GM23338 (cell line): ENCODE measurements at regions not wholly inside any gene's neighbourhood (a gene's known extent, or its start where the extent isn't known, plus 50 kb on each side); places are given as distances from the start of the nearest gene placed in this dataset.

Experiments used
- ATAC-seq: fragments of 200-7000 bp; cut with Tn5 transposase; 3 replicates; pipeline ENCODE4 v1.9.1; 2020
- DNase-seq: peaks from one replicate; pipeline ENCODE4 v3.0.0-alpha.2; 2015; ENCODE audit warnings: low spot score
- H2AFZ ChIP-seq: fragments of 200-600 bp; sonication (generic); 2 replicates; pipeline ENCODE4 v1.8.0; 2016; ENCODE audit warnings: antibody characterized with exemption, mild to moderate bottlenecking, moderate library complexity
- H3F3A ChIP-seq: fragments of 200-600 bp; sonication (generic); replicated peaks from 2 replicates; pipeline ENCODE4 v1.8.0; 2017; ENCODE audit warnings: antibody characterized with exemption, mixed run types, low read depth
- H3K27ac ChIP-seq: fragments of 200-600 bp; sonication (generic); 2 replicates; pipeline ENCODE4 v1.6.1; 2016; ENCODE audit warnings: low read depth
- H3K27me3 ChIP-seq: fragments of 200-600 bp; sonication (generic); 2 replicates; pipeline ENCODE4 v1.8.0; 2016; ENCODE audit warnings: mild to moderate bottlenecking, mixed run types, moderate library complexity; ENCODE audit not compliant: insufficient read depth
- H3K36me3 ChIP-seq: fragments of 200-600 bp; sonication (generic); 2 replicates; pipeline ENCODE4 v1.8.0; 2016; ENCODE audit warnings: mild to moderate bottlenecking; ENCODE audit not compliant: insufficient read depth
- H3K4me1 ChIP-seq: fragments of 200-600 bp; sonication (generic); 2 replicates; pipeline ENCODE4 v1.8.0; 2016; ENCODE audit warnings: mild to moderate bottlenecking, moderate library complexity; ENCODE audit not compliant: insufficient read depth
- H3K4me2 ChIP-seq: fragments of 200-600 bp; sonication (generic); 2 replicates; pipeline ENCODE4 v1.7.1; 2017; ENCODE audit warnings: mixed run types
- H3K4me3 ChIP-seq: fragments of 200-600 bp; sonication (generic); 2 replicates; pipeline ENCODE4 v1.6.1; 2016; ENCODE audit warnings: mixed run types
- H3K79me2 ChIP-seq: fragments of 200-600 bp; sonication (generic); replicated peaks from 2 replicates; pipeline ENCODE4 v1.8.0; 2017; ENCODE audit warnings: mild to moderate bottlenecking; ENCODE audit not compliant: insufficient read depth
- H3K9me2 ChIP-seq: fragments of 200-600 bp; sonication (generic); 2 replicates; pipeline ENCODE4 v1.8.0; 2017; ENCODE audit not compliant: insufficient read depth
- H4K20me1 ChIP-seq: fragments of 200-600 bp; sonication (generic); replicated peaks from 2 replicates; pipeline ENCODE4 v1.8.0; 2017; ENCODE audit warnings: mild to moderate bottlenecking; ENCODE audit not compliant: insufficient read depth
- H3K27ac Mint-ChIP-seq: 2 replicates; pipeline ENCODE4 v1.8.0; 2020; ENCODE audit warnings: inconsistent platforms, mild to moderate bottlenecking, moderate library complexity, mixed read lengths
- H3K27me3 Mint-ChIP-seq: 3 replicates; pipeline ENCODE4 v1.8.0; 2022; ENCODE audit warnings: low read depth, mild to moderate bottlenecking, moderate library complexity, mixed read lengths, inconsistent platforms; ENCODE audit not compliant: insufficient read depth, poor library complexity
- H3K36me3 Mint-ChIP-seq: 3 replicates; pipeline ENCODE4 v1.8.0; 2021; ENCODE audit warnings: low read depth, mild to moderate bottlenecking, inconsistent platforms, moderate library complexity, mixed read lengths
- H3K4me1 Mint-ChIP-seq: 3 replicates; pipeline ENCODE4 v1.8.0; 2020; ENCODE audit warnings: mild to moderate bottlenecking, inconsistent platforms, mixed read lengths
- H3K4me3 Mint-ChIP-seq: 3 replicates; pipeline ENCODE4 v1.8.0; 2021; ENCODE audit warnings: moderate library complexity, mild to moderate bottlenecking, inconsistent platforms, mixed read lengths
- H3K9me3 Mint-ChIP-seq: 3 replicates; pipeline ENCODE4 v1.8.0; 2020; ENCODE audit warnings: moderate library complexity, mild to moderate bottlenecking, inconsistent platforms, mixed read lengths
- JUNB ChIP-seq: IDR thresholded peaks from one replicate; pipeline ENCODE4 v1.6.1; 2016; ENCODE audit warnings: antibody characterized with exemption; ENCODE audit not compliant: unreplicated experiment
- POLR2AphosphoS5 ChIP-seq: IDR thresholded peaks from 2 replicates; pipeline ENCODE4 v1.6.1; 2016; ENCODE audit warnings: antibody characterized with exemption, low read depth
- STAT1 ChIP-seq: IDR thresholded peaks from one replicate; pipeline ENCODE4 v1.6.1; 2016; ENCODE audit warnings: antibody characterized with exemption; ENCODE audit not compliant: unreplicated experiment
- ZNF114 ChIP-seq: fragments of 250-450 bp; sonication (Bioruptor Pico); IDR thresholded peaks from 2 replicates; pipeline ENCODE4 v1.5.0; 2020; ENCODE audit warnings: mild to moderate bottlenecking, moderate library complexity
- TF ChIP-seq, protein P1 (sequence below): fragments of 250-450 bp; sonication (Bioruptor Pico); IDR thresholded peaks from 2 replicates; pipeline ENCODE4 v1.5.0; 2020; ENCODE audit warnings: mild to moderate bottlenecking, moderate library complexity
- TF ChIP-seq, protein P2 (sequence below), 2 experiments: fragments of 200-600 bp in 1 of 2; sonication (generic) in 1 of 2; conservative IDR thresholded peaks; 2 replicates each; pipeline versions ENCODE4 v1.5.1 to v1.6.1; 2016 to 2017; ENCODE audit warnings: antibody characterized with exemption in 2 of 2, low read depth in 2 of 2, mild to moderate bottlenecking in 2 of 2, moderate library complexity in 1 of 2
- TF ChIP-seq, protein P3 (sequence below): IDR thresholded peaks from one replicate; pipeline ENCODE4 v1.6.1; 2018; ENCODE audit warnings: antibody characterized with exemption; ENCODE audit not compliant: unreplicated experiment

DNA sequence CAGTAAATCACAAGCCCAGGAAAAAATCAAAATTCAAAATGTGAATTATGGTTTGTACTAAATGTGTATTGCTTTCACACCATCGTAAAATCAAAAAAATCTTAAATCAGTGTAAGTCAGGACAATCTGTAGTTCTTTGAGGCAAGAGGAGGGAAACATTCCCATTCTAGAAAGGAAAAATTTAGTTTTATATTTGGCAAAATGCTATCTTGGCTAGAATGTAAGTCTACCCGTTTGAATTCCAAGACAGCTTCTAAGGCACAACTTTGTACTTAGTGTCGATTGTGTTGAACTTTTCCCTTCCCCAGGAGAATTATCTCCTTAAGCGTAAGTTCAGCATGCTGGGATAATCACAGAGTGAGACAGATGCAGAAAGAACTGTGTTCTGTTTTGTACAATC, 638.2 kb upstream of the LRRTM1 start:
- H3K4me1 Mint-ChIP-seq, result no peaks in the 10 kb centered on the region
- no peak overlapping the region for H3K4me3 Mint-ChIP-seq
- H3K36me3 ChIP-seq, result no peaks in the 10 kb centered on the region
- no peak overlapping the region for H2AFZ ChIP-seq
- no peak overlapping the region for H3K27ac Mint-ChIP-seq
- no peaks in the 10 kb centered on the region for H3K9me2 ChIP-seq
- no peaks in the 10 kb centered on the region for H3K79me2 ChIP-seq
- no peaks in the 10 kb centered on the region for H4K20me1 ChIP-seq
- H3K27me3 Mint-ChIP-seq, result peaks cover 2% of the 10 kb centered on the region
- H3K4me1 ChIP-seq, result no peaks in the 10 kb centered on the region
- DNase-seq (no peak), ATAC-seq (no peak)
- H3K9me3 Mint-ChIP-seq, result peaks cover 1% of the 10 kb centered on the region; the same call in 2 of the 3 replicates
- no peaks in the 10 kb centered on the region for H3K36me3 Mint-ChIP-seq
- H3K4me2 ChIP-seq, result no peak overlapping the region
- H3F3A ChIP-seq, result no peaks in the 10 kb centered on the region
- H3K27ac ChIP-seq, result no peak overlapping the region
- TF ChIP-seq ZNF114 (CRISPR knock-in tag), result no peak
- TF ChIP-seq STAT1, result no peak
- TF ChIP-seq, protein P1, sequence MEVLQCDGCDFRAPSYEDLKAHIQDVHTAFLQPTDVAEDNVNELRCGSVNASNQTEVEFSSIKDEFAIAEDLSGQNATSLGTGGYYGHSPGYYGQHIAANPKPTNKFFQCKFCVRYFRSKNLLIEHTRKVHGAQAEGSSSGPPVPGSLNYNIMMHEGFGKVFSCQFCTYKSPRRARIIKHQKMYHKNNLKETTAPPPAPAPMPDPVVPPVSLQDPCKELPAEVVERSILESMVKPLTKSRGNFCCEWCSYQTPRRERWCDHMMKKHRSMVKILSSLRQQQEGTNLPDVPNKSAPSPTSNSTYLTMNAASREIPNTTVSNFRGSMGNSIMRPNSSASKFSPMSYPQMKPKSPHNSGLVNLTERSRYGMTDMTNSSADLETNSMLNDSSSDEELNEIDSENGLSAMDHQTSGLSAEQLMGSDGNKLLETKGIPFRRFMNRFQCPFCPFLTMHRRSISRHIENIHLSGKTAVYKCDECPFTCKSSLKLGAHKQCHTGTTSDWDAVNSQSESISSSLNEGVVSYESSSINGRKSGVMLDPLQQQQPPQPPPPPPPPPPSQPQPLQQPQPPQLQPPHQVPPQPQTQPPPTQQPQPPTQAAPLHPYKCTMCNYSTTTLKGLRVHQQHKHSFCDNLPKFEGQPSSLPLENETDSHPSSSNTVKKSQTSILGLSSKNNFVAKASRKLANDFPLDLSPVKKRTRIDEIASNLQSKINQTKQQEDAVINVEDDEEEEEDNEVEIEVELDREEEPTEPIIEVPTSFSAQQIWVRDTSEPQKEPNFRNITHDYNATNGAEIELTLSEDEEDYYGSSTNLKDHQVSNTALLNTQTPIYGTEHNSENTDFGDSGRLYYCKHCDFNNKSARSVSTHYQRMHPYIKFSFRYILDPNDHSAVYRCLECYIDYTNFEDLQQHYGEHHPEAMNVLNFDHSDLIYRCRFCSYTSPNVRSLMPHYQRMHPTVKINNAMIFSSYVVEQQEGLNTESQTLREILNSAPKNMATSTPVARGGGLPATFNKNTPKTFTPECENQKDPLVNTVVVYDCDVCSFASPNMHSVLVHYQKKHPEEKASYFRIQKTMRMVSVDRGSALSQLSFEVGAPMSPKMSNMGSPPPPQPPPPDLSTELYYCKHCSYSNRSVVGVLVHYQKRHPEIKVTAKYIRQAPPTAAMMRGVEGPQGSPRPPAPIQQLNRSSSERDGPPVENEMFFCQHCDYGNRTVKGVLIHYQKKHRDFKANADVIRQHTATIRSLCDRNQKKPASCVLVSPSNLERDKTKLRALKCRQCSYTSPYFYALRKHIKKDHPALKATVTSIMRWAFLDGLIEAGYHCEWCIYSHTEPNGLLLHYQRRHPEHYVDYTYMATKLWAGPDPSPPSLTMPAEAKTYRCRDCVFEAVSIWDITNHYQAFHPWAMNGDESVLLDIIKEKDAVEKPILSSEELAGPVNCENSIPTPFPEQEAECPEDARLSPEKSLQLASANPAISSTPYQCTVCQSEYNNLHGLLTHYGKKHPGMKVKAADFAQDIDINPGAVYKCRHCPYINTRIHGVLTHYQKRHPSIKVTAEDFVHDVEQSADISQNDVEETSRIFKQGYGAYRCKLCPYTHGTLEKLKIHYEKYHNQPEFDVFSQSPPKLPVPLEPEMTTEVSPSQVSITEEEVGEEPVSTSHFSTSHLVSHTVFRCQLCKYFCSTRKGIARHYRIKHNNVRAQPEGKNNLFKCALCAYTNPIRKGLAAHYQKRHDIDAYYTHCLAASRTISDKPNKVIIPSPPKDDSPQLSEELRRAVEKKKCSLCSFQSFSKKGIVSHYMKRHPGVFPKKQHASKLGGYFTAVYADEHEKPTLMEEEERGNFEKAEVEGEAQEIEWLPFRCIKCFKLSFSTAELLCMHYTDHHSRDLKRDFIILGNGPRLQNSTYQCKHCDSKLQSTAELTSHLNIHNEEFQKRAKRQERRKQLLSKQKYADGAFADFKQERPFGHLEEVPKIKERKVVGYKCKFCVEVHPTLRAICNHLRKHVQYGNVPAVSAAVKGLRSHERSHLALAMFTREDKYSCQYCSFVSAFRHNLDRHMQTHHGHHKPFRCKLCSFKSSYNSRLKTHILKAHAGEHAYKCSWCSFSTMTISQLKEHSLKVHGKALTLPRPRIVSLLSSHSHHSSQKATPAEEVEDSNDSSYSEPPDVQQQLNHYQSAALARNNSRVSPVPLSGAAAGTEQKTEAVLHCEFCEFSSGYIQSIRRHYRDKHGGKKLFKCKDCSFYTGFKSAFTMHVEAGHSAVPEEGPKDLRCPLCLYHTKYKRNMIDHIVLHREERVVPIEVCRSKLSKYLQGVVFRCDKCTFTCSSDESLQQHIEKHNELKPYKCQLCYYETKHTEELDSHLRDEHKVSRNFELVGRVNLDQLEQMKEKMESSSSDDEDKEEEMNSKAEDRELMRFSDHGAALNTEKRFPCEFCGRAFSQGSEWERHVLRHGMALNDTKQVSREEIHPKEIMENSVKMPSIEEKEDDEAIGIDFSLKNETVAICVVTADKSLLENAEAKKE (CRISPR knock-in tag), result no peak
- TF ChIP-seq, protein P2, sequence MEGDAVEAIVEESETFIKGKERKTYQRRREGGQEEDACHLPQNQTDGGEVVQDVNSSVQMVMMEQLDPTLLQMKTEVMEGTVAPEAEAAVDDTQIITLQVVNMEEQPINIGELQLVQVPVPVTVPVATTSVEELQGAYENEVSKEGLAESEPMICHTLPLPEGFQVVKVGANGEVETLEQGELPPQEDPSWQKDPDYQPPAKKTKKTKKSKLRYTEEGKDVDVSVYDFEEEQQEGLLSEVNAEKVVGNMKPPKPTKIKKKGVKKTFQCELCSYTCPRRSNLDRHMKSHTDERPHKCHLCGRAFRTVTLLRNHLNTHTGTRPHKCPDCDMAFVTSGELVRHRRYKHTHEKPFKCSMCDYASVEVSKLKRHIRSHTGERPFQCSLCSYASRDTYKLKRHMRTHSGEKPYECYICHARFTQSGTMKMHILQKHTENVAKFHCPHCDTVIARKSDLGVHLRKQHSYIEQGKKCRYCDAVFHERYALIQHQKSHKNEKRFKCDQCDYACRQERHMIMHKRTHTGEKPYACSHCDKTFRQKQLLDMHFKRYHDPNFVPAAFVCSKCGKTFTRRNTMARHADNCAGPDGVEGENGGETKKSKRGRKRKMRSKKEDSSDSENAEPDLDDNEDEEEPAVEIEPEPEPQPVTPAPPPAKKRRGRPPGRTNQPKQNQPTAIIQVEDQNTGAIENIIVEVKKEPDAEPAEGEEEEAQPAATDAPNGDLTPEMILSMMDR (conservative IDR thresholded peaks at IDR 0.05; ENCODE audit: low read depth in 2 of 2), result no peak
- H3K4me3 ChIP-seq, result no peak overlapping the region
- H3K27me3 ChIP-seq, result no peaks in the 10 kb centered on the region

DNA sequence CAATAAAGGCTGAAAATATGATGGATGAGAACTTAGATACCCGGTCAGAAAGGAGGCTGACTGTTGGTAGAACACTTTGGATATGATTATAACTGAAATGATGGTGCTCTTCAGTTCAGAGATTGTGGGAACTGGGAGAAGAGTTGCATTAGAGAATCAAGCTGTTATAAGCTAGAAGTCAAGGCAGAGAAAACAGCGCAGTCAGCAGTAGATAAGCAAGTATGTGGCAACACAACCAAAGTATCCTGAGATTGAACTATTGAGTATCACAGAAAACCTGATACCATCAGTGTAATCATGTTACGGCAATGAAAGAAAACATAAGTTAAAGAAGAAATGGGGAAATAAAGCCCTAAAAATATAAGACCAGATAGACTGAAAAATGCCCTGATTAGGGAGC, 633.9 kb upstream of the LRRTM1 start:
- no peak overlapping the region for H3K4me3 Mint-ChIP-seq

More for the DNA sequence above, 633.9 kb upstream of the LRRTM1 start:
- Mint-ChIP-seq H3K4me1 (no peaks in the 10 kb centered on the region), H3K36me3 (peaks cover 5% of the 10 kb centered on the region; the same call in 2 of the 3 replicates), H3K27ac (no peak overlapping the region), H3K27me3 (no peaks in the 10 kb centered on the region), H3K9me3 (peaks cover 5% of the 10 kb centered on the region; the same call in 2 of the 3 replicates)
- H3K9me2 ChIP-seq, result no peaks in the 10 kb centered on the region
- H3K36me3 ChIP-seq, result no peaks in the 10 kb centered on the region
- no peak overlapping the region for H3K4me3 ChIP-seq
- H3K4me1 ChIP-seq, result no peaks in the 10 kb centered on the region
- H2AFZ ChIP-seq, result no peak overlapping the region
- ATAC-seq (no peak), DNase-seq (no peak)
- H3F3A ChIP-seq, result no peaks in the 10 kb centered on the region
- H3K27ac ChIP-seq, result no peak overlapping the region
- no peak overlapping the region for H3K4me2 ChIP-seq
- TF ChIP-seq POLR2AphosphoS5 (no peak), JUNB (no peak)
- TF ChIP-seq, protein P3, sequence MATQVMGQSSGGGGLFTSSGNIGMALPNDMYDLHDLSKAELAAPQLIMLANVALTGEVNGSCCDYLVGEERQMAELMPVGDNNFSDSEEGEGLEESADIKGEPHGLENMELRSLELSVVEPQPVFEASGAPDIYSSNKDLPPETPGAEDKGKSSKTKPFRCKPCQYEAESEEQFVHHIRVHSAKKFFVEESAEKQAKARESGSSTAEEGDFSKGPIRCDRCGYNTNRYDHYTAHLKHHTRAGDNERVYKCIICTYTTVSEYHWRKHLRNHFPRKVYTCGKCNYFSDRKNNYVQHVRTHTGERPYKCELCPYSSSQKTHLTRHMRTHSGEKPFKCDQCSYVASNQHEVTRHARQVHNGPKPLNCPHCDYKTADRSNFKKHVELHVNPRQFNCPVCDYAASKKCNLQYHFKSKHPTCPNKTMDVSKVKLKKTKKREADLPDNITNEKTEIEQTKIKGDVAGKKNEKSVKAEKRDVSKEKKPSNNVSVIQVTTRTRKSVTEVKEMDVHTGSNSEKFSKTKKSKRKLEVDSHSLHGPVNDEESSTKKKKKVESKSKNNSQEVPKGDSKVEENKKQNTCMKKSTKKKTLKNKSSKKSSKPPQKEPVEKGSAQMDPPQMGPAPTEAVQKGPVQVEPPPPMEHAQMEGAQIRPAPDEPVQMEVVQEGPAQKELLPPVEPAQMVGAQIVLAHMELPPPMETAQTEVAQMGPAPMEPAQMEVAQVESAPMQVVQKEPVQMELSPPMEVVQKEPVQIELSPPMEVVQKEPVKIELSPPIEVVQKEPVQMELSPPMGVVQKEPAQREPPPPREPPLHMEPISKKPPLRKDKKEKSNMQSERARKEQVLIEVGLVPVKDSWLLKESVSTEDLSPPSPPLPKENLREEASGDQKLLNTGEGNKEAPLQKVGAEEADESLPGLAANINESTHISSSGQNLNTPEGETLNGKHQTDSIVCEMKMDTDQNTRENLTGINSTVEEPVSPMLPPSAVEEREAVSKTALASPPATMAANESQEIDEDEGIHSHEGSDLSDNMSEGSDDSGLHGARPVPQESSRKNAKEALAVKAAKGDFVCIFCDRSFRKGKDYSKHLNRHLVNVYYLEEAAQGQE, result no peak
- no peaks in the 10 kb centered on the region for H3K27me3 ChIP-seq
- H4K20me1 ChIP-seq, result no peaks in the 10 kb centered on the region
- H3K79me2 ChIP-seq, result no peaks in the 10 kb centered on the region
